ENCODE measurements at regions not wholly inside any gene's neighbourhood (a gene's known extent, or its start where the extent isn't known, plus 50 kb on each side); places are given as distances from the start of the nearest gene placed in this dataset.

DNA sequence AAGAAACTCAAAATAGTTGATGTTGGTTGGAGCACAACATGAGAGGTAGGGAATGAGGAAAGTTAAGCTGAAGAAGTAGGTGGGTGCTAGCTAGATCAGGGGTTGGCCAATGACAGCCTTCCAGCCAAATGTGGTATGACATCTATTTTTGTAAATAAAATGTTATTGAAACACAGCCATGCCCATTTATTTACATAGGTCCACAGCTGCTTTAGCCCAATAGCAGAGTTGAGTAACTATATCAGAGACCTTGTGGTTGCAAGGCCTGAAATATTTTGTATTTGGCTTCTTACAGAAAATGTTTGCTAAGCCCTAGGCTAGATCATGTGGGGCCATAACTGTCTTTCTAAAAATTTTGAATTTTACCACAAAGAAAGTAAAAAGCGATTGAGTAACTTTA, 234.9 kb upstream of the CTSO start:
- TF ChIP-seq, protein P1, sequence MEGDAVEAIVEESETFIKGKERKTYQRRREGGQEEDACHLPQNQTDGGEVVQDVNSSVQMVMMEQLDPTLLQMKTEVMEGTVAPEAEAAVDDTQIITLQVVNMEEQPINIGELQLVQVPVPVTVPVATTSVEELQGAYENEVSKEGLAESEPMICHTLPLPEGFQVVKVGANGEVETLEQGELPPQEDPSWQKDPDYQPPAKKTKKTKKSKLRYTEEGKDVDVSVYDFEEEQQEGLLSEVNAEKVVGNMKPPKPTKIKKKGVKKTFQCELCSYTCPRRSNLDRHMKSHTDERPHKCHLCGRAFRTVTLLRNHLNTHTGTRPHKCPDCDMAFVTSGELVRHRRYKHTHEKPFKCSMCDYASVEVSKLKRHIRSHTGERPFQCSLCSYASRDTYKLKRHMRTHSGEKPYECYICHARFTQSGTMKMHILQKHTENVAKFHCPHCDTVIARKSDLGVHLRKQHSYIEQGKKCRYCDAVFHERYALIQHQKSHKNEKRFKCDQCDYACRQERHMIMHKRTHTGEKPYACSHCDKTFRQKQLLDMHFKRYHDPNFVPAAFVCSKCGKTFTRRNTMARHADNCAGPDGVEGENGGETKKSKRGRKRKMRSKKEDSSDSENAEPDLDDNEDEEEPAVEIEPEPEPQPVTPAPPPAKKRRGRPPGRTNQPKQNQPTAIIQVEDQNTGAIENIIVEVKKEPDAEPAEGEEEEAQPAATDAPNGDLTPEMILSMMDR (IDR thresholded peaks at IDR 0.05) = no peak
- H3K4me3 Mint-ChIP-seq (ENCODE audit: unreplicated experiment) = no peak overlapping the region
- peaks cover 27% of the 10 kb centered on the region for H3K4me1 Mint-ChIP-seq (ENCODE audit: low read depth)
- H3K9me3 Mint-ChIP-seq (ENCODE audit: low read depth) = no peaks in the 10 kb centered on the region
- no peak for DNase-seq (ENCODE audit: low spot score)
- no peaks in the 10 kb centered on the region for H3K36me3 Mint-ChIP-seq (ENCODE audit: low read depth)
- no peaks in the 10 kb centered on the region for H3K27me3 Mint-ChIP-seq (ENCODE audit: low read depth)
- H3K27ac Mint-ChIP-seq (ENCODE audit: unreplicated experiment) = no peak overlapping the region

DNA sequence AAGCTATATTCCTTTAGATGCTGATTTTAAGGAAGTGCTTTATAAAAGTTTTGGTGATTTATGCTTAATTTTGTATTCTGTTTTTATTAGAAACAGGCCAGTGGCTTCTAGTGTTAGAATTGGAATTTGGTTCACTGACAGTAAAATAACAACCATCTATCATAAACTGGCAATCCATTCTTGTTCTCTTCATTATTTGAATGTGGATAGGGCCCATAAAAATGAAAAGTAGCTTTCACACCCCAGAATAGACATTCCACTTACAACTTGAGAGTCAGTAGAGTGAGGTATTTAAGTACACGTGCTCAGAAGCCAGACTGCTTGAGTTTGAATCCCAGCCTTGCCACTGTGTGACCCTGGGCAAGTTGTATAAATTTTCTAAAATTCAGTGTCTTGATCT, 232.4 kb upstream of the CTSO start:
- H3K27me3 Mint-ChIP-seq (ENCODE audit: low read depth) = no peaks in the 10 kb centered on the region
- peaks cover 16% of the 10 kb centered on the region for H3K4me1 Mint-ChIP-seq (ENCODE audit: low read depth)
- H3K4me3 Mint-ChIP-seq (ENCODE audit: unreplicated experiment) = no peak overlapping the region
- TF ChIP-seq, protein P1 (IDR thresholded peaks at IDR 0.05) = no peak
- DNase-seq (ENCODE audit: low spot score) = no peak
- H3K36me3 Mint-ChIP-seq (ENCODE audit: low read depth) = no peaks in the 10 kb centered on the region
- no peaks in the 10 kb centered on the region for H3K9me3 Mint-ChIP-seq (ENCODE audit: low read depth)
- H3K27ac Mint-ChIP-seq (ENCODE audit: unreplicated experiment) = no peak overlapping the region

- H3K27ac Mint-ChIP-seq (ENCODE audit: unreplicated experiment) = no peak overlapping the region
- H3K36me3 Mint-ChIP-seq (ENCODE audit: low read depth) = no peaks in the 10 kb centered on the region
- H3K4me3 Mint-ChIP-seq (ENCODE audit: unreplicated experiment) = no peak overlapping the region
- no peak for DNase-seq (ENCODE audit: low spot score)
- peaks cover 14% of the 10 kb centered on the region for H3K4me1 Mint-ChIP-seq (ENCODE audit: low read depth)
- no peaks in the 10 kb centered on the region for H3K9me3 Mint-ChIP-seq (ENCODE audit: low read depth)
- no peaks in the 10 kb centered on the region for H3K27me3 Mint-ChIP-seq (ENCODE audit: low read depth)
- TF ChIP-seq, protein P1 (IDR thresholded peaks at IDR 0.05) = no peak
Observed at GRCh38 chr4:156185514-156186055, 231.9 kb upstream of the CTSO start.

DNA sequence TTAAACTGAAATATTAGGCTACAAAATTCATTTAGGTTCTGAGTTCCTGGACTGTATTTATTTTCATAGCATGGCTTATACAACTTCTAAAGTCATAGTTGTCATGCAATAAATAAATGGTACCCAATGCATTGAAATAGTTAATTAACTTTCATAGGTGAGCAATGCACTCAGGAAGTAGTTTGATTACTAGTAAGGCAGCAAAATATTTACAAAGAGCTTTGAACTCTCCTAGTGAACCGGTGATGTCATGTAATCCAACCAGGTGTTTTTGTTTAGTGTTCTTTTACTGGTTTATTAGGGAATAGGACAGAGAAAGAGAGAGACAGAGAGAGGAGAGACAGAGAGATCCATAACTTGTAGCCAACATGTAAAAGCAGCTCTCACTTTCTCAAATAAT, 228.6 kb upstream of the CTSO start:
- TF ChIP-seq, protein P1 (IDR thresholded peaks at IDR 0.05) = no peak
- no peak overlapping the region for H3K4me3 Mint-ChIP-seq (ENCODE audit: unreplicated experiment)
- H3K27me3 Mint-ChIP-seq (ENCODE audit: low read depth) = no peaks in the 10 kb centered on the region
- peaks cover 11% of the 10 kb centered on the region for H3K4me1 Mint-ChIP-seq (ENCODE audit: low read depth)
- DNase-seq (ENCODE audit: low spot score) = no peak
- H3K36me3 Mint-ChIP-seq (ENCODE audit: low read depth) = no peaks in the 10 kb centered on the region
- no peaks in the 10 kb centered on the region for H3K9me3 Mint-ChIP-seq (ENCODE audit: low read depth)
- H3K27ac Mint-ChIP-seq (ENCODE audit: unreplicated experiment) = no peak overlapping the region

- TF ChIP-seq, protein P1 (IDR thresholded peaks at IDR 0.05) = no peak
- H3K27me3 Mint-ChIP-seq (ENCODE audit: low read depth) = no peaks in the 10 kb centered on the region
- H3K36me3 Mint-ChIP-seq (ENCODE audit: low read depth) = no peaks in the 10 kb centered on the region
- H3K4me1 Mint-ChIP-seq (ENCODE audit: low read depth) = peaks cover 11% of the 10 kb centered on the region
- DNase-seq (ENCODE audit: low spot score) = no peak
- H3K27ac Mint-ChIP-seq (ENCODE audit: unreplicated experiment) = no peak overlapping the region
- no peak overlapping the region for H3K4me3 Mint-ChIP-seq (ENCODE audit: unreplicated experiment)
- peaks cover 4% of the 10 kb centered on the region for H3K9me3 Mint-ChIP-seq (ENCODE audit: low read depth)
Observed at GRCh38 chr4:156177941-156178340, 224.3 kb upstream of the CTSO start.
